ENCODE measurements at regions not wholly inside any gene's neighbourhood (a gene's known extent, or its start where the extent isn't known, plus 50 kb on each side); places are given as distances from the start of the nearest gene placed in this dataset.

- FAIRE-seq (no peak), DNase-seq (ENCODE audit: insufficient read length, low spot score) (no peak)
- TF ChIP-seq TAF1 (IDR thresholded peaks at IDR 0.05; ENCODE audit: low read depth, low read length) (no peak), POU2F2 (IDR thresholded peaks at IDR 0.05; ENCODE audit: low read depth, low read length) (no peak), SPI1 (IDR thresholded peaks at IDR 0.05; ENCODE audit: low read depth, low read length) (no peak), POLR2AphosphoS5 (IDR thresholded peaks at IDR 0.05; ENCODE audit: low read depth, low read length) (no peak), POLR2A (IDR thresholded peaks at IDR 0.05; ENCODE audit: low read depth, low read length) (no peak), PAX5 (IDR thresholded peaks at IDR 0.05; ENCODE audit: insufficient read depth, low read length, severe bottlenecking) (no peak)
Measured at GRCh38 chr18:47549021-47549540, 297.6 kb upstream of the SKOR2 start.

GRCh38 chr18:47547539-47548202 lies 296.2 kb upstream of the SKOR2 start:
- TF ChIP-seq POU2F2 (IDR thresholded peaks at IDR 0.05; ENCODE audit: low read depth, low read length), result no peak
- TF ChIP-seq PAX5 (IDR thresholded peaks at IDR 0.05; ENCODE audit: insufficient read depth, low read length, severe bottlenecking), result no peak
- TF ChIP-seq TAF1 (IDR thresholded peaks at IDR 0.05; ENCODE audit: low read depth, low read length), result no peak
- no peak for TF ChIP-seq POLR2A (IDR thresholded peaks at IDR 0.05; ENCODE audit: low read depth, low read length)
- TF ChIP-seq SPI1 (IDR thresholded peaks at IDR 0.05; ENCODE audit: low read depth, low read length), result no peak
- TF ChIP-seq POLR2AphosphoS5 (IDR thresholded peaks at IDR 0.05; ENCODE audit: low read depth, low read length), result no peak
- FAIRE-seq (no peak), DNase-seq (ENCODE audit: insufficient read length, low spot score) (no peak)

DNA sequence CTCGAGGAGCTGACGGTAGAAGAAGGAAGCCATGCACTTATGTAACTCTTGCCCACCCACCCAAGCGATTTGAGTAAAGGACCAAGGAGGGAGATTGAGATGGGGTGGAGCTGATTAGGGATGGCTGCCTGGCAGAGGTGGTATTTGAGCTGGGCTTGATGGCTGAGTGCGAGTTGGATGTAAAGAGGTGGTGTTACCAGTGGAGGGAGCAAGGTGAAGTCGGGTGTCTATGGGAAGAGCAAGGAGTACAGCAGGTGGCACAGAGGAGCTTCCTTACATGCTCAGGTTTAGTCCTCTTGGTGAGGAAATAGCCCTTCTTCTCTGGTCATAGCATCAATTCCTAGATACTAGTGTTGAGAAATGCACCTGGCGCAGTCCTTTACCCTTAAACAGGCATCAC lies 294.2 kb upstream of the SKOR2 start:
- no peak for DNase-seq (ENCODE audit: insufficient read length, low spot score)
- TF ChIP-seq PAX5 (IDR thresholded peaks at IDR 0.05; ENCODE audit: insufficient read depth, low read length, severe bottlenecking) (no peak), POLR2AphosphoS5 (IDR thresholded peaks at IDR 0.05; ENCODE audit: low read depth, low read length) (no peak), POLR2A (IDR thresholded peaks at IDR 0.05; ENCODE audit: low read depth, low read length) (no peak), TAF1 (IDR thresholded peaks at IDR 0.05; ENCODE audit: low read depth, low read length) (no peak), POU2F2 (IDR thresholded peaks at IDR 0.05; ENCODE audit: low read depth, low read length) (no peak), SPI1 (IDR thresholded peaks at IDR 0.05; ENCODE audit: low read depth, low read length) (no peak)

DNA sequence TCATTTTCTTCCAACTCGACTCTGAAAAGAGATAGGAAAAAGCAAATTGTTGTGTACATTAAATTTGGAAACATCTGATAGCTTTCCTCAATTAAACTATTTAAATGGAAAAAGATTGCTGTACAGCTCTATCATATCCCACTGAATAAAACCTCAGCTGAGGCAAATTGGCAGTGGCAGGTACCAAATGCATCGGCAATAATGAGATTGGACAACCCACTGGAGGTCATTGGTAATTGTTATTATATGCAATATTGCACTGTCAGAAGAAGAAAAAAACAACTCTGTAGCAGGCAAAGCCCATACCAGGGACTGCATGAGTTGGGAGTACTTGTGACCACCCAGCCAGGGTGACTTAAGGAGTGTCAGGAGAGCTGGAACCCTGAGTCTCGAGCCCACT lies 291.6 kb upstream of the SKOR2 start:
- DNase-seq (ENCODE audit: insufficient read length, low spot score) (no peak), FAIRE-seq (no peak)
- no peak for TF ChIP-seq POLR2A (IDR thresholded peaks at IDR 0.05; ENCODE audit: low read depth, low read length)
- TF ChIP-seq PAX5 (IDR thresholded peaks at IDR 0.05; ENCODE audit: insufficient read depth, low read length, severe bottlenecking), result no peak
- no peak for TF ChIP-seq SPI1 (IDR thresholded peaks at IDR 0.05; ENCODE audit: low read depth, low read length)
- TF ChIP-seq TAF1 (IDR thresholded peaks at IDR 0.05; ENCODE audit: low read depth, low read length), result no peak
- TF ChIP-seq POU2F2 (IDR thresholded peaks at IDR 0.05; ENCODE audit: low read depth, low read length), result no peak
- no peak for TF ChIP-seq POLR2AphosphoS5 (IDR thresholded peaks at IDR 0.05; ENCODE audit: low read depth, low read length)

More for the DNA sequence above, 294.2 kb upstream of the SKOR2 start:
- FAIRE-seq, result no peak

DNA sequence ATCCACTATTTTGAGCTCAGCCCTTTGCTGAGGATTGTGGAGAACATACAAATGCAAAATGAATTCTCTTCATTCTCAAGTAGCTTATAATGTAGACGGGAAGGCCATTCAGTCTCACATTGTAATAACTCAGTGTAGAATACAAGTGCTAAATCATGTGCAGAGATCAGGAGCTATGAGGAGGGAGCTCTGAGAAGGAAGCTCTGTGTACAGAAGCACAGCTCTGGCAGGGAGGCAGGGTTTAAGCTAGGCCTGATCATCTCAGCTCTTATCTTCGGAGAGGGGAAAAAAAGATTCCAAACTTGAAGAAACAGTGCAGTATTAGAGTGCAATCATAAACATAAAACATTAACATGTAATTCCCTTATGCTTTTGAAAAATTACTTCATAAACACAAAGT lies 291.1 kb upstream of the SKOR2 start:
- no peak for TF ChIP-seq POU2F2 (IDR thresholded peaks at IDR 0.05; ENCODE audit: low read depth, low read length)
- no peak for TF ChIP-seq POLR2AphosphoS5 (IDR thresholded peaks at IDR 0.05; ENCODE audit: low read depth, low read length)
- FAIRE-seq, result no peak
- DNase-seq (ENCODE audit: insufficient read length, low spot score), result no peak

GRCh38 chr18:47531717-47532116 lies 280.3 kb upstream of the SKOR2 start:
- DNase-seq (ENCODE audit: insufficient read length, low spot score), result no peak
- no peak for FAIRE-seq
- TF ChIP-seq POLR2AphosphoS5 (IDR thresholded peaks at IDR 0.05; ENCODE audit: low read depth, low read length) (no peak), POU2F2 (IDR thresholded peaks at IDR 0.05; ENCODE audit: low read depth, low read length) (no peak), TAF1 (IDR thresholded peaks at IDR 0.05; ENCODE audit: low read depth, low read length) (no peak), SPI1 (IDR thresholded peaks at IDR 0.05; ENCODE audit: low read depth, low read length) (no peak), PAX5 (IDR thresholded peaks at IDR 0.05; ENCODE audit: insufficient read depth, low read length, severe bottlenecking) (no peak), POLR2A (IDR thresholded peaks at IDR 0.05; ENCODE audit: low read depth, low read length) (no peak)

GRCh38 chr18:47530695-47531094 lies 279.2 kb upstream of the SKOR2 start:
- no peak for FAIRE-seq
- no peak for TF ChIP-seq SPI1 (IDR thresholded peaks at IDR 0.05; ENCODE audit: low read depth, low read length)
- TF ChIP-seq TAF1 (IDR thresholded peaks at IDR 0.05; ENCODE audit: low read depth, low read length), result no peak
- TF ChIP-seq PAX5 (IDR thresholded peaks at IDR 0.05; ENCODE audit: insufficient read depth, low read length, severe bottlenecking), result no peak
- TF ChIP-seq POLR2AphosphoS5 (IDR thresholded peaks at IDR 0.05; ENCODE audit: low read depth, low read length), result no peak
- TF ChIP-seq POU2F2 (IDR thresholded peaks at IDR 0.05; ENCODE audit: low read depth, low read length), result no peak
- TF ChIP-seq POLR2A (IDR thresholded peaks at IDR 0.05; ENCODE audit: low read depth, low read length), result no peak
- DNase-seq (ENCODE audit: insufficient read length, low spot score), result no peak

DNA sequence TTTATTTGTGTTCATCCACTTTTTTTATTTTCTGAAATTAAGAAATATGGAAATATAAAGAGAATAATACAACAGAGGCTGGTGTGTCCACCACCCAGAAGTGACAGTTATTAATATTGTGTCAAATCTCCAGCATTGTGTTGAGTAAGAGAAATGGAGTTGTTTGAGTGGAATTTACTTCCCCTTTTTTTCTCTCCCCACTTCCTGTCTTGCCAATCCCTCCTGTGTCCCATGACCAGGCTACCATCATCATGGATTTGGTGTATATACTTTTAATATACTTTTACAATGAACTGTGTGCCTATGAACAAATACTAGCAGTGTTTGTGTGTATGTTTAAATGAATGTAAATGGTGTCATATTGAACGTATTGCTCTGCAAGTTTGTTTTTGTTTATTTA lies 276.9 kb upstream of the SKOR2 start:
- FAIRE-seq, result no peak
- DNase-seq (ENCODE audit: insufficient read length, low spot score), result no peak
- TF ChIP-seq POLR2A (IDR thresholded peaks at IDR 0.05; ENCODE audit: low read depth, low read length) (no peak), SPI1 (IDR thresholded peaks at IDR 0.05; ENCODE audit: low read depth, low read length) (no peak), TAF1 (IDR thresholded peaks at IDR 0.05; ENCODE audit: low read depth, low read length) (no peak), PAX5 (IDR thresholded peaks at IDR 0.05; ENCODE audit: insufficient read depth, low read length, severe bottlenecking) (no peak), POU2F2 (IDR thresholded peaks at IDR 0.05; ENCODE audit: low read depth, low read length) (no peak), POLR2AphosphoS5 (IDR thresholded peaks at IDR 0.05; ENCODE audit: low read depth, low read length) (no peak)

GRCh38 chr18:47526147-47526546 lies 274.7 kb upstream of the SKOR2 start:
- FAIRE-seq (no peak), DNase-seq (ENCODE audit: insufficient read length, low spot score) (no peak)

More at GRCh38 chr18:47526147-47526546, 274.7 kb upstream of the SKOR2 start:
- TF ChIP-seq PAX5 (IDR thresholded peaks at IDR 0.05; ENCODE audit: insufficient read depth, low read length, severe bottlenecking), result no peak
- TF ChIP-seq POLR2A (IDR thresholded peaks at IDR 0.05; ENCODE audit: low read depth, low read length), result no peak
- no peak for TF ChIP-seq TAF1 (IDR thresholded peaks at IDR 0.05; ENCODE audit: low read depth, low read length)
- no peak for TF ChIP-seq SPI1 (IDR thresholded peaks at IDR 0.05; ENCODE audit: low read depth, low read length)
- no peak for TF ChIP-seq POLR2AphosphoS5 (IDR thresholded peaks at IDR 0.05; ENCODE audit: low read depth, low read length)
- no peak for TF ChIP-seq POU2F2 (IDR thresholded peaks at IDR 0.05; ENCODE audit: low read depth, low read length)

Data from GM12891 (cell line).